G401.6 (cell line): ENCODE measurements at regions not wholly inside any gene's neighbourhood (a gene's known extent, or its start where the extent isn't known, plus 50 kb on each side); places are given as distances from the start of the nearest gene placed in this dataset.

Source experiments
- FAIRE-seq: peaks from 2 replicates; lab custom pipeline; 2012; peaks lifted over from hg19 to GRCh38; lab: Jason Lieb, UNC

DNA sequence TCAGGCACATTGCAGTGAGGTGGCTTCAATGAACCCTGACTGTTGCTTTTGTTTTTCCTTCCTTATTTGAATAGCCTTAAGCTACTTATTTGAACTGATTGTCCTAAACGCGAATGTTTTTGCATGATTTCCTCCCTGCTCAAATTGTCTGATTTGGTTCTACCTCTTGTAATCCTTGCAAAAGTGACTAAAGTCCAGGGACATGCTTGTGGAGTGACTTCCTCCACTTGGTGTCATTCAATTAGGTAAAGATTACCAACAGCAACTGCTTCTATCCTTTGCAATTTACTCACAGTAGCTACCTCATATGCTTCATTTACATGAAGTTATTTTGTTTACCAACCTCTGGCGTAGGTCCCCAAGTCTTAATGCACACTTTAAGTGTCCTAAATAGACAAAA lies 295.9 kb upstream of the TMEM229A start:
- FAIRE-seq, result no peak

DNA sequence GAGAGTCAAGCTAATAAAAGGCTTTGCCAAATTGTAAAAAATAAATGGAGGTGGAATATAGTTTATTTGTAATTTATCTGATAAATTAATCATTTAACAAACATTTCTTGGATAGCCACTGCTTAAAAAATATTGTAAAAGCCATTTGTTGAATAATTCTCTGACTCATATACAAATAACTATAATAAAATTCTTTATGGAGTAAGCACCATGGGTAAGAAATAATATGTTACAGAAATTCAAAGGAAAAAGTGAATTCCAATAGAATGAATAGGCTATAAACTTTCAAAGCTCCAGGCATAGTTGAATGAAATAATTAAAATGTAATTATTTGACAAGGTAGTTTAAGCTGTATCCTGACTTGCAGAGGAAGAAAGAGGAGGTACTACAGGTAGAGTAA lies 291.4 kb upstream of the TMEM229A start:
- FAIRE-seq, result no peak

DNA sequence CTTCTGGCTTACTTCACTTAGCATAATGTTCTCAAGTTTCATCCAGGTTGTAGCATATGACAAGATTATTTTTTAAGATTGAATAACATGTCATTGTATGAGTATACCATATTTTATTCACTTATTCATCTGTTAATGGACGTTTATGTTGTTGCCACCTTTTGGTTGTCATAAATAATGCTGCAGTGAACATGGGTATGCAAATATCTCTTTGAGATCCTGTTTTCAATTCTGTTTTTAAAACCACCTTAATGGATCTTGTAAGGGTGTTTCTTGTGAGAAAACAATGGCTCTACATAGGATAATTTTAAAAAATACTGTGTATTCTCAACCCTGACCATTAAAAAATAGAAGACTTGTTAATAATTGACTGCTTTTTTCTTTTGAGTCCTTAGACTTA lies 290.7 kb upstream of the TMEM229A start:
- no peak for FAIRE-seq

DNA sequence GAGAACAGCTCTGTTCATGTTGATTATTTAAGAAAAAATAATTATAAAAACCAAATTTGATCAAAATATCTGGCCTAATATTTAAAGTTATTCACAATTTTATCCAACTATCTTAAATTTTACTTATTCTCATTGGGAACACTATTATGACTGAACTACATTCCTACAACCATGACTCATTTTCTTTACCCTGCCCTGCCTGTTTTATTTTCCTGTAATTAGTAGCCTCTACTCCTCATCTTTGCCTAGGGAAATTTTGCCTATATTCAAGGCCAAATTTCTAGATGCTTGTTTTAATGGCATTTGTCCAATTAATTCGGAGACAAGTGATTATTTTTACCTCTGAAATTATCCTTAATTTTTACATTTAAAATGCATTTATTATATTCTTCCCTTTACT lies 289.7 kb upstream of the TMEM229A start:
- FAIRE-seq, result no peak

DNA sequence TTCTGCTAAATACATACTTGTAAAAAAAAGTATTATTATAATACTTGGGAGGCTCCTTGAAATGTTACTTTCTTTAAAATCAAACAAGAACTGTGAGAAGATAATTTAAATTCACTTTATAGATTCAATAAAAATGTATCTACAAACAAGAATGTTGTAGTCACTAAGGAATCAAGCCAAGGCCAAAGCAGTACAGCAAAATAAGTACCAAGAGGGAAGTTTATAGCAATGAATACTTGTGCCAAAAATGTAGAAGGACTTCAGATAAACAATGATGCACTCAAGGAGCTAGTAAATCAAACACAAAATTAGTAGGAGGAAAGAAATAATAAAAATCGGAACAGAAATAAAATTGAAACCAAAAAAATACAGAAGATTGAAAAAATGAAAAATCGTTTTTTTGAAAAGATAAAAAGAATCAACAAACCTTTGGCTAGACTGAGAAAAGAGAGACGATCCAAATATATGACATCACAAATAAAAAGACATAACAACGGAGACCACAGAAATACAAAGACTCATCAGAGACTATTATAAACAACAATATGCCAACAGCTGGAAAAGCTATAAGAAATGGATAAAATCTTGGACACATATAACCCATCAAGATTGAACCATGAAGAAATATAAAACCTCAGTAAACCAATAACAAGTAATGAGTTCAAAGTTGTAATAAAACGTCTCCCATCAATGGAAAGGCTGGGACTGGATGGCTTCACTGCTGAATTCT lies 286.0 kb upstream of the TMEM229A start:
- FAIRE-seq, result no peak

DNA sequence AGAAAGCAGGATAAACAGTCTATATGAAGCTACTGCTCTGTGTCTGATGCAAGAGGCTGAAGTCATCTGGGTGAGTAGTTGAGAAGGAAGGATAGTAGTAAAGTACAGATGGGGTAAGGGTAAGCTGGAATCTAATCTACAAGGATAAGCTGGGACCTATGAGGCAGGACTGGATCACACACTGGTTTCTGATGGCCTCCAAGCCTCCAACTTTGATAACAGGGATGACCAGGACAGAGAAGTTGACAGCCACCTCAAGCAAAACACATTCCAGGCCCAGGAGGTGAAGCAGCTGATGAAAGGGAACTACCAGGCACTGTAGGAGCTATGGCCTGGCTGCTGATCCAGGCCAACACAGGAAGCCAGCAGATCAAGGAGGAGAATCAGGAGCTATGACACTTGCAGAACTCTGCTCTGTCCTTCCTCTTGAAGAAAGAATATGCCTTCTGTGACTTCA lies 278.1 kb upstream of the TMEM229A start:
- FAIRE-seq, result no peak

DNA sequence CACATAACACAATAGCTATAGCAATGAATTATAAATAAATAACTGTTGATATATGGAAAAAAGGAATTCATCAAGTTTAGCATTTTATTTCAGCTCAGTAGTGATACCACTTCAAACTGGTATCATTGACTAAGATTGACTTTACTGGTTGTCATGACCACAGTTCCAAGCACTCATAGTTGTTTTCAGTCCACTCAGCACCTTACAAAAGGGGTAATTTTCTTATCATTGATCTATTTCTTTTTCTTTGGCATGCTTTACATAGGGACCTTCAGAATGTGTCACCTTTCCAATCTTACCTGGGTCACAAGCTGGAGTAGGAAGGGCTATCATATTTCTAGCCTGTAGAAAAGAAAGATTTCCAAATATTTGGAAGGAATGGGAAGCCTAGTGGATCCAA lies 275.5 kb upstream of the TMEM229A start:
- no peak for FAIRE-seq

DNA sequence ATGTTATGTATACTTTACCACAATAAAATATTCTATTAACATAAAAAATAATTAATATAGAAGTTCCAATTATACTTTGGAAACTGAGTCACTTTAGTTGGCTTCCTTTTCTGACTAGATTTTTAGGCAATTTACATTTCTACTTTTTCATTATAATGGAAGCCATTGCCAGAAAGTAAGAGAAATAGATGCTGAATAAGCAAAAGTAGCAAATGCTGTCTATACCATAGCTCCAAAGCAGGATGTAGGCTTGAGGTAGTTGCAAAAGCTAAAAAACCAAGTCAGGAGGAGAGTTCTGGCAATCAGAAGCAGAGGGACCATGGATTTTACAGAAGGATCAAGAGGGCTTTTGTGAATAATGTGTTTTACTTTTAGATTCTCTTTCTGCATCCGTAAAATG lies 262.4 kb upstream of the TMEM229A start:
- no peak for FAIRE-seq

DNA sequence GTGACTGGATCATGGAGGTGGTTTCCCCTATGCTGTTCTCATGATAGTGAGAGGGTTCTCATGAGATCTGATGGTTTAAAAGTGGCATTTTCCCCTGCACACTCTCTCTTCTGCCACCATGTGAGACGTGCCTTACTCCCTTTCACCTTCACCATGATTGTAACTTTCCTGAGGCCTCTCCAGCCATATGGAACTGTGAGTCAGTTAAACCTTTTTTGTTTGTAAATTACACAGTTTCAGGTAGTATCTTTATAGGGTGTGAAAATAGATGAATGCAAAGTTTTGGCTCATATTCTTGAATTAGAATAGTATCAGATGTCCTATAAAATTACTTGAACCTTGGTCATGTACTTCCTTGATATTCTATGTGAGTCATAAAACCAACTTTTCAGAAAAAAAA lies 252.1 kb upstream of the TMEM229A start:
- FAIRE-seq, result no peak

DNA sequence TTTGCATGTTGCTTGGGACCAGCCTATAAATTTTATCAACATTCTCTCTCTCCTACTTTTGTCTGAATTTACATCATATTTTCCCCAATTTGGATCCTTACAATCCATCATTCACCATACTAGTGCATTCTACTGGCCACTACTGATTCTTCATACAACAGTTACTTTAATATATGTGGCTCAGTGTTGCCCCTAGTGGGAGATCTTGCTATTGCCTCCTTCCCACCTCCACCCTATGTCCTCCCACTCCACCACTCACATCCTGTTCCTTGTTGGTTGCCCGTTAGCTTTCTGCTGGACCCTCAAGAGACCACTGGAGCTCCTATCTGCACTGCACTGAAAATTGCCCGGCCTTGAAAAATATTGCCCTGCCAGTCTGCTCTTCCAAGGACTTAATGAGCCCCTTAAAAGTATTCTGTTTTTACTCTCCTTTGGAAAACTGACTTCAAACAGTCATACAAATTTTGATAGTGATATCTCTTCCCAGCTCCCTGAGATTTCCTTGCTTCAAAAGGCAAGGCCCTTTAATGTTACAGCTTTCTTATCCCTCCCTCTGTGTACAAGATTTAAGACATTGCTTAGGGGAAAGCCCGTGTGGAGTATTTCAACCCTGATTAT lies 243.2 kb upstream of the TMEM229A start:
- FAIRE-seq, result no peak

DNA sequence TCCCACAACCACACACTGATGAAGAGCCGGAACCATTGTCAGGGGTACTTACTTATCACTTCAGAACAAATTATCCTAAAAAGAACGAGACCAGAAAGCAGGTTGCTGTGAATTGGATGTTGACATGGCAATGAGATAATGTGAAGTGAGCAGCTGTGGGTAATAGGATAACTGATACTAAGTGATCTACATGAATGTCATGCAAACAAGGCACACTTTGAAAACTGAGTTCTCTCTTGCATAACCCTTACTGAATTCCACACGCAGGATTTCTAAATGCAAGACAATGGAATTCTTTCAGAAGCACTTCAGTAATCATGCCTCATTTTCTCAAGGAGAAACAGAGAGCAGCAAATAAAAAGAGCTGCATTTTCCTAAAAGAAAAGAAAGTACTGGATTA lies 242.5 kb upstream of the TMEM229A start:
- no peak for FAIRE-seq

DNA sequence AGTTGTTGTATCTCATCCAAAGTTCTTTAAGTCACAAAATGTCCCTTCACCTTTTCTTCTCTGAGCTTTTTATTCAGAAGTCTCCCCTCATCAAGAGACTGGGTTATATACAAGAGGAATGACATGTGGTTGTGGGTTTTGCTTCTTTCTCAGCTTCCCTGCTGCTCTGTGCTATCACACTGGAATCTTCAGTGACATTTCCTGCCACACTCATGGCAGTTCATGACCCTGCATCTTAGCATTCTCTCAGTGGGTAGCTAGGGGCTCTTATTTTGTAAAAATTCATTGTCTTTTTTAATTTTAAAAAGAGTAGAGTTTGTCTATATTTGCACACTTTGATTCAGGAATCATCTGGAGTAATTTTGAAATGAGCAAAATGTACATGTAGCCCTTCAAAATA lies 236.9 kb upstream of the TMEM229A start:
- FAIRE-seq, result no peak

DNA sequence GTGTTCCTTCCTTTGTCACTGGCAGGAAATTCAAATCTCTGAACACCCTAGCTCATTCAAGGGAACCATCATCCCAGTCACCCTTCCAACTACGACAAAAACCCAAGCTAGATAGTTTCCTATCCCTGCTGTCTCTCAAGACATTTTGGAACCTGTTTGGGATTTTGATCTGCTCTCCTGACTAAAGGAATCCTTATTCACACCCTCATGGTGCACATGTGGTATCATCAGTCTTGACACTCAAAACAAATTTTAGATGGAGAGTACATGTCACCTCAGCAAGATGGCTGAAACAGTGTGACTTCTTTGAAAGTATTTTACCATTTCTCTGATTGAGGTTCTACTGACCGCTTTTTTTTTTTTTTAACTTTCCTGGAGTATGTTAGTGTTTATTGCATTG lies 234.3 kb upstream of the TMEM229A start:
- no peak for FAIRE-seq

DNA sequence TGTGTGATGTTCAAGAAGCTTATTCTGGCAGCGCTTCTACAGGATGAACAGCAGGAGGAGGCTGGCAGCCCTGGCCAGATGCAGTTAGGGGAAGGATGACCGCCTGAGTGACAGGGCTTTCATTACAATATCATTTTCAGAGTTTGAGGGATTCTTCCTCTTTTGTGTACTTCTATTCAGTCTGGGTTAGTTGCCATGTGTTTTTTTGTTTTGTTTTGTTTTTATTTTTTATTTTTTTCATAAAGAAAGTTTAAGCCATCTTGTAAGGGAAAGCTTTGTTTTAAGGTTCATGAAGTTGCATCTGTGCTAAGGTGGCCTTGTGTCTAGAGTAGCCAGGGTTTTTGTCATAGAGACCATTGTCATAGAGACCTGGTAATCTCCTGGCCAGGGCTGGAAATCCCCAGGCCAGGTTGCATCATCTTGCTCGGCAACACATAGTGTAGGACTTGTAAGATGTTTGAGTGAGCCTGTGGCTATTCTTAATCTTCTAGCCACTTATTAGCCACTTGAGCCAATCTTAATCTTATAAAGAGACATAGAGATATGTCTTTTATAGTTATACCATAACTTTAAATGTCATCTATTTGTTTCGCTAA lies 230.5 kb upstream of the TMEM229A start:
- FAIRE-seq, result no peak

DNA sequence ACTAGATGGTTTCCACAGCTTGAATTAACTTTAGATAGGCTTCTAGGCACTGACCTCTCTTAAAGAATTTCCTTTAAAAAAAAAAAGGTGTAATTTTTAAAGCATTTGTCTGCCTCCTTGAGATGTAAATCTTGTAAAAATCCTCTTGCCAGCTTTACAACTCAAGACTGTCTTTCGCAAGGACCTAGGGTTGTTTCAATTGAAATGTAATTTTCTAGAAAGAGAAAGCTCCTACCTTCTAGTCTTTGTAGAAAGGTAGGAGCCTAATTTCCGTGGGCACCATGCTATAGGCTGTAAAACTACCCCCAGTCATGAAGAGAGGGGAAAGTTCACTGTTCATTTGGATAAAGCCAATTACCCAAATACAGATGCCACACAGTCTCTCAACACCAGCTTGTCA lies 228.8 kb upstream of the TMEM229A start:
- no peak for FAIRE-seq

DNA sequence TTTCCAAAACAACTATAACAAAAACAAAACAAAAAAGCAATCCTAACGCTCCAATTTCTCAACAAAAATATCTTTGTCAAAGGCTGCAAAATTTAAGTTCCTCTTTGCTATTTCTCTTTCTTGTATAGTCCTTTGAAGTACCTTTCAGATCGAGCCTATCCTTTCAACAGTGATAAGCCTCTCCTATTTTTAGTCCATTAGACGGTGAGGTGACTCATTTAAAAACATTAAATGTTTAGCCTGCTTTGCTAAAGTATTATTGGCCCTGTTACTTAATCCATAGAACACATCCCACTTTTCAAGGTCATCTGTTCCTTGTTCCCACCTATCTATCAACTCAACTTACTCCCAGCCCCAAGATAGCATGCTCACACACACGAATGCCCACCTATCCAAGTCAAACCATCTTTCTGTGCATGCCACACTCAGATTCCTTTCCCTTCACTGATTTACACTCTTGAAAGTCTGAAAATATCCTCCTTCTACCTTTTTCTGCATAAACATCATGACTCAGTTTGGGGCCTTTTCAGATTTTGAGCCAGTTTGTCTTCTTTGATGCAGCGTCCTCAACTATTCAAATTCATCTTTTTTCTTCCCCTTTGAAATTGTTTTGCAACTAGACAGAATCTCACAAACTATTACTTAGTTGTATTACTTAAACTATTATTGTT lies 224.9 kb upstream of the TMEM229A start:
- no peak for FAIRE-seq

DNA sequence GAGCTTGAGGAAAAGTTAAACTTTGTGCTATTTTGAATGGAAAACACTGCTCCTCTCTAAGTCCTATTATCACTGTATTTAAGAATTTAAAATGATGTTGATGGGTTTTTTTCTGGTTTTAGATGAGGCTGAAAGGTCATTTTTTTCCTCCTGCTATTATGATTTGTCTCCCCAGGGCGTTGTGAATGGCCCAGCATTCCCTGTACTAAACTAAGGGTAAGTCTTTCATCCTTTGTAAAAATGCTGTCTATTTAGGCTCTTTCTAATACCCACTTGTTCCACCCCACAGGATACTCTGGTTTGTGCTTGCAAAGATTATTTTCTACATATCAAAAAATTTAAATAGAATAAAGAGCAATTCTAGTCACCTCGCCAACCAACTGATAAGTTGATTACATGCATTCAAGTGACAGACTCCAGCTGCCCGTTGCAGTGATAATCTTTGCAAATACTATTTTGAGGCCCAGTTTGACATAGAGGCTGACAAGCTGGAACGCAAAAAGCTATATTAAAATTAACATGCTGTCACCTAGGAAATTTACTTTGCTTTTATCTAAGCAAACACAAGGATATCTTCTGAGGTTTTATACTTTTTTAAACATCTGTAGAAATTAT lies 222.3 kb upstream of the TMEM229A start:
- no peak for FAIRE-seq

DNA sequence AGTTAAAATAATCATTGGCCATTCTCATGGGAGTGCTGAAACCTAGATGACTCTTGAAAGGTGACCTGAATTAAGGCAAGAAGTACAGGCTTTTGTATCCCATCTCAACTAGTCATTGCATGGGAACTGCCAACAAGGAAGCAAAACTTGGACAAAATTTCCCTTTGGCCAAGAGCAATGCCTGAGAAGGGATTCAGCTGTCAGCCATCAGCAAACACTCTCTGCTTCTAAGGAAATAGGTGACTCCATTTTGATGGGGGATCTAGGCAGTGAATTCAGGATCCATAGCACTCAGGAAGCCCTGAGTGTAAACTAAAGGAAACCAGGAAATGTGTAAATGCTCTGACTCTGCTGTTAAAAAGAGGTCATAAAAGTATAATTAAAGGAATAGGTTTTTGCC lies 221.5 kb upstream of the TMEM229A start:
- FAIRE-seq, result no peak

DNA sequence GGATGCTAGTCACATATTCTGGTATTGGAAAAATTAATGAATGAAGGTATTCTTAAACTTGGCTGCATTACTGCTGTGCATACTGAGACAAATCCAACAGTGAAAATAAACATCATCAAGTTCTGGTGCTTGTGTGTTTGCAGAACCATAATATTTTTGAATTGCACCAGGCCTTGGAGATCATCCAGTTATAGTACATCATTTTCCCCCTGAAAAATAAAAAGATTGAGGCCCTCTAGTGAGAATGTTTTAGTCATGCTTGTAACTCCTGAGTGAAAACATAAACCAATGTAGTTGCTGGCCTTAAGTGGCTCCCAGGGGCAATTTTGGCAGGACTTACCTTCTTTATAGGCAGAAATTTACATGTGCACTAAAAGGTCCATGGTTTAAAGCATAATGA lies 218.8 kb upstream of the TMEM229A start:
- FAIRE-seq, result no peak

DNA sequence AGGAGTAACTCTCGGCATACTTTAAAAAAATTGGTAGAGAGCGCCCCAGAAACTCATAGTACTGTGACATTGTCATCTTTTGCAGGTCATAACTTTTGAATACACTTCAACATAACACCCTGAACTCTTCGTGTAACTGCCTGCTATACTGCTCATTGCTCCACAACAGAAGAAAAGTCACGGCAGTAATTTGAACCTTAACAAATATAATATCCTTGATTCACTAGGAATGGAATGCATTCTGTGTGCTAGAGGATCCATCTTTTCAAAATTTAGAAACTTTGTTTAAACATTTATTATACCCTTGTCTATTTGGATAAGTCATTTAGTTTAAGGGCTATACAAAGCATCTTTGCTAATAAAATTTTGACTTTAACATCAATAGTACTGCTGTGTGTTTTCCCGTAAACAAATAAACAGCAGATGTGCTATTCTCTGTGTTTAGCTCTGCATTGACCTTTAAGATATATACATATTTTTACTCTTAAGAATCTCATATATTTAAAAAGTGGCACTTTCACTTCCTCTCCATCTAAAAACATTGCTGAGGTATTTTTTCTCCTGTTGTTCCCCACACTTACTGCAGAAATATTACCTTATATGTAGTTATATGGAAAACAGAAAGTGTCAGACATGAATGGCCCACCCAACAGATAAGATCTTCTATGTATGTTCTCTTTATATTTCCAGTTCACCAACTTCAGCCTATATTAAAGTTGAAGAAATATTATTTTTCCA lies 217.6 kb upstream of the TMEM229A start:
- no peak for FAIRE-seq

DNA sequence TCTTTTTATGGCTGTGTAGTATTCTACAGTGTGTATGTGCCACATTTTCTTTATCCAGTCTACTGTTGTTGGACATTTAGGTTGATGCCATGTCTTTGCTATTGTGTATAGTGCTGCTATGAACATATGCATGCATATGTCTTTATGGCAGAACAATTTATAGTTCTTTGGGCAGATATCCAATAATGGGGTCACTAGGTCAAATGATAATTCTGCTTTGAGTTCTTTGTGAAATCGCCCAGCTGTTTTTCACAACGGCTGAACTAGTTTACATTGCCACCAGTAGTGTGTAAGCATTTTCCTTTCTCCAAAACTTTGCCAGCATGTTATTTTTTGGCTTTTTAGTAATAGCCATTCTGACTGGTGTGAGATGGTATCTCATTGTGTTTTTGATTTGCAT lies 214.8 kb upstream of the TMEM229A start:
- no peak for FAIRE-seq

DNA sequence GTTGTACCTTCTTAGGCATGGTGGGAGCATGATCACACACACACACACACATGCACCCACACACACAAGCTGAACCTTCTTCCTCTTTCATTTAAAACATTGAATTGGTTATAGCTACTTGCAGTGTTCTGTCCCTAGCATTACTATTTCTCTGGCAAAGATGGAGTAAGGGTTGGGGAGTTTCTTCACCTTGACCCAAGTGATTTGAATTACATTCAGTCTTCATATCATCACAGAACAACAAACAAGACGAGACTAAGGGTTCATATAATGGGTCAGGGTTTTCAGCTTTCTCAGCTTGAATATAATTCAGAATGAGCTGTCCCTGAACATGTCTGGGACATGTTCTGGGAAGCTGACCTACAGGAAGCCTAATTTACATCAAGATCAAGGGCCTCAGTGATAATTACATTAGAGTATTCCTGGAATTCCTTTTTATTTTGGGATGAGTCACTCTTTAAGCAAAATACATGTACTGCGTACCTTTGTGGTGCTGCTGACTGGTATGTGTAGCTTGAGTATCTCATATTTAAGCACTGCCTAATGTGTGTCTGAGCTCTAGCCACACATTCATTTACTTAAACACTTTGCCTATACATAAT lies 213.5 kb upstream of the TMEM229A start:
- FAIRE-seq, result no peak
